ENCODE measurements at regions not wholly inside any gene's neighbourhood (a gene's known extent, or its start where the extent isn't known, plus 50 kb on each side); places are given as distances from the start of the nearest gene placed in this dataset.

- no peak for DNase-seq (ENCODE audit: low spot score)
These were observed 203.9 kb downstream of the PLK2 start for GRCh38 chr5:58255970-58256369.

GRCh38 chr5:58255386-58255785 is 204.5 kb downstream of the PLK2 start:
- DNase-seq (ENCODE audit: low spot score): no peak

- no peak for DNase-seq (ENCODE audit: low spot score)
These were observed 211.7 kb downstream of the PLK2 start for GRCh38 chr5:58248221-58248620.

GRCh38 chr5:58246461-58246944 is 213.4 kb downstream of the PLK2 start:
- no peak for DNase-seq (ENCODE audit: low spot score)

- peak; percentile 27 for DNase-seq (ENCODE audit: low spot score)
These were observed 214.4 kb downstream of the PLK2 start for GRCh38 chr5:58245476-58245840.

GRCh38 chr5:58244819-58245475 is 214.9 kb downstream of the PLK2 start:
- DNase-seq (ENCODE audit: low spot score): no peak

GRCh38 chr5:58241389-58241788 is 218.5 kb downstream of the PLK2 start:
- no peak for DNase-seq (ENCODE audit: low spot score)

GRCh38 chr5:58240322-58240721 is 219.6 kb downstream of the PLK2 start:
- DNase-seq (ENCODE audit: low spot score): no peak

GRCh38 chr5:58239731-58240130 is 220.2 kb downstream of the PLK2 start:
- DNase-seq (ENCODE audit: low spot score): no peak

GRCh38 chr5:58239045-58239444 is 220.8 kb downstream of the PLK2 start:
- no peak for DNase-seq (ENCODE audit: low spot score)

GRCh38 chr5:58236498-58236897 is 223.4 kb downstream of the PLK2 start:
- no peak for DNase-seq (ENCODE audit: low spot score)

- no peak for DNase-seq (ENCODE audit: low spot score)
These were observed 224.6 kb downstream of the PLK2 start for GRCh38 chr5:58235299-58235698.

- no peak for DNase-seq (ENCODE audit: low spot score)
These were observed 227.8 kb downstream of the PLK2 start for GRCh38 chr5:58232130-58232529.

GRCh38 chr5:58231041-58231440 is 228.8 kb downstream of the PLK2 start:
- no peak for DNase-seq (ENCODE audit: low spot score)

GRCh38 chr5:58228896-58229295 is 231.0 kb downstream of the PLK2 start:
- no peak for DNase-seq (ENCODE audit: low spot score)

- no peak for DNase-seq (ENCODE audit: low spot score)
These were observed 232.0 kb downstream of the PLK2 start for GRCh38 chr5:58227858-58228257.

GRCh38 chr5:58224661-58225060 is 235.2 kb downstream of the PLK2 start:
- DNase-seq (ENCODE audit: low spot score): no peak

- no peak for DNase-seq (ENCODE audit: low spot score)
These were observed 235.7 kb downstream of the PLK2 start for GRCh38 chr5:58224221-58224620.

GRCh38 chr5:58215364-58215763 is 244.5 kb downstream of the PLK2 start:
- no peak for DNase-seq (ENCODE audit: low spot score)

- no peak for DNase-seq (ENCODE audit: low spot score)
These were observed 248.4 kb downstream of the PLK2 start for GRCh38 chr5:58211441-58211840.

GRCh38 chr5:58208674-58209073 is 251.2 kb downstream of the PLK2 start:
- no peak for DNase-seq (ENCODE audit: low spot score)

GRCh38 chr5:58207076-58207475 is 252.8 kb downstream of the PLK2 start:
- no peak for DNase-seq (ENCODE audit: low spot score)

GRCh38 chr5:58204966-58205365 is 254.9 kb downstream of the PLK2 start:
- DNase-seq (ENCODE audit: low spot score): no peak

GRCh38 chr5:58202941-58203444 is 256.9 kb downstream of the PLK2 start:
- no peak for DNase-seq (ENCODE audit: low spot score)

Measured in pons (tissue), 1 donor.